GM21515 (cell line): ENCODE measurements at regions not wholly inside any gene's neighbourhood (a gene's known extent, or its start where the extent isn't known, plus 50 kb on each side); places are given as distances from the start of the nearest gene placed in this dataset.
A peak's percentile ranks its signal among the peaks of the same experiment; 100 is the strongest.

ENCODE experiments used
- ATAC-seq: cut with Tn5 transposase; IDR thresholded peaks from one replicate; pipeline ENCODE4 v1.9.1; 2021; ENCODE audit not compliant: unreplicated experiment

DNA sequence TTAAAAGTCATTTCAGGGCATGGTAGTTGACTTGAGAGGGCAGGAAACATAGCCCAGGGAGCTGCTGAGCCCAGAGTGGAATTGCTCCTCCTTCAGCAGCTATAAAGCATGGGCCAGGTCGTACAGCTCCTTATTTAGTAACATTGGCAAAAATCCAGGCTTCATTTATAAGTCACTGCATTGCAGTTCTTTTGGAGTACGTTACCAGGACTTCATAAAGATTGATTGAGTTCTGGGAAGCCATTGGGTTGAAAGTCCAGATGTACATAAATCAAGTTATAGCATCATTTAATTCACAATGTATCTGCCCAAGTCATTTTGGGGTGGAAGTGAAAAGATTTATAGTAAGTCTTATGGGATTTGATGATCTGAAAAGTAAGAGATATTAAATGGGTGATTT is 53.0 kb upstream of the ANKEF1 start:
- no peak for ATAC-seq

DNA sequence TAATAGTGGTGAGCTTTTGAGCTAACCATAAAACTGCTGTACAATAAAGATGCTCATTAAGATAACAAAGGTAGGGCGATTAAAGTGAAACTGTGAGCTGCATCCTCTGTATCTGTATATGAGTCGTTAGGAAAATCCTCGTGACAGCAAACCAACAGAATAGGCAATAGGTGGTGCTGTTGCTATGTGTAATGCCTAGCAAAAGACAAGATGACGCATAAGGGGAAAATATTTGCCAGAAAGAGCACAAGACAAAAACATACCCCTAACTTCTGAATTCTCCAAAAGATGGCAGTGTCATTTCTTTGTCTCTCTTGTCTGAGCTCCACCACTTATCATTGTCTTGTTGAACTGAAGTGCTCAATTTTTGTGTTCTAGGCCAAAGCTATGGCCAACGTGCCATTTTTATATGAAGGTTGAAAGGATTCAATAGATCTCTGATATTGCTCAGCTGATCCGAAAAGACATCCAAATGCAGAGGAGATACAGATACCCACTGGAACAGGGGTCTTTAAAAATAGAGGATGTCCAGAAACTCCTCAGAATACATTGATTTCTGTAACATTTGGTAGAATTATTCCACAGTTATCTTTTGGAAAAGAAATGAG is 56.3 kb upstream of the ANKEF1 start:
- peak; percentile 95 for ATAC-seq

DNA sequence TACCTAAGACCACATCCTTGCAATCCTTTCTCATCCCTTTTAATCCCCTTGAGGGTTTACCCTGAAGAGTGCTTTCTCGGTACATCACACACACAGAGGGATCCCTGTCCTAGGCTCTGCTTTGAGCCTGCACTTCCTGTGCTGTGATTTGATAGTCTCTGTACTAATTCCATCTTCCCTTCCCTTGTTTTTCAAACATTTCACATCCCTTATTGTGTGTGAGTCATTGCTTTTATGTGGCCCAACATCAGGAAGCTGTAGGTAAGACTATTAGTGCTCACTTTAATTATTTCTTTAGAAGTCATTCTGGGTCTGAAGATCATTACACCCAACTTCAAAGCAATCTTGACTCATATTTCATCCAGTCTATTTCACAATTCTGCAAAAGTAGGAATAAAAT is 57.2 kb upstream of the ANKEF1 start:
- no peak for ATAC-seq

DNA sequence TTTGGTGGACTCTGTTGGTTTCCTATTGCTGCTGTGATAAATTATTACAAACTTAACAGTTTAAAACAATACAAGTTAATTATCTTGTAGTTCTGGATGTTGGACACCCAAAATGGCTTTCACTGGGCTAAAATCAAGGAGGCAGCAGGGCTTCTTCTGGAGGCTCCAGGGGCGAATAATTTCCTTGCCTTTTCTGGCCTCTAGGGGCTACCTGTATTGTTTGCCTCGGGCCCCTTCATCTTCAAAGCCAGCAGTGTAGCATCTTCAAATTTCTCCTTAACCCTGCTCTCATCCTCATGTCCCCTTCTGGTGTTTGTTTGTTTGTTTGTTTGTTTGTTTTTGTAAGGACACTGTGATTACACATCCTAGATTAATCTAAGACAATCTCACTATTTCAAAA is 60.5 kb upstream of the ANKEF1 start:
- no peak for ATAC-seq

DNA sequence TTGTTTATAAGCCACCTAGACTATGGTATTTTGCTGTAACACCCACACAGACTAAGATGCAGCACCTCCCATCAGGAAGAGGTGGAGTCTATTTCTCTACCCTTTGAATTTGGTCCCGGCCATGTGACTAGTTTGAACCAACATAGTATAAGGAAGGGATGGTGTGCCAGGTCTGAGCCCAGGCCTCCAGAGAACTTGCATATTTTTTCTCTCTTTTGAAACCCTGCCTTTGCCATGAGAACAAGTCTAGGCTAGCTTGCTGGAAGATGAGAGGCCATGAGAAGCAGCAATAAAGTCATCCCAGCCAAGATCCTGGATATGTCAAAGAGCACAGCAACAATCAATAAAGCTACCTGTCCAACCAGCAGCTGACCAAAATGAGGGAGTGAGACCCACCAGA is 63.0 kb upstream of the ANKEF1 start:
- ATAC-seq: no peak

DNA sequence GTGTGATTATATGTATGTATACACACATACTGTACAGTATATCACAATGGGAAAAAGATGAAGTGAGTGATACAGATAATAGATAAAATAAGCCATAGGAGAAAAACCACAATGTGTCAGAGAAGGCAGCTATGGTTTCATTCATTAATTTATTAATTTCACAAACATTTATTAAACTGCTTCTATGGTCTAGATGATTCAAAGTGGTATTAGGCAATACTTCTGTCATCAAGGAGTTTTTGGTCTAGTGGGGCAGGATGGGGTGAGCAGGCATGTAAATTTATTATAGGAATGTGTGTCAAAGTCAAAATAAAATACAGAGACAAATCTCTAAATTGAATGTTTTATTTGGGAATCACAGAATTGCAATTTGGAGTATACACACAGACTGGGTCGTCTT is 65.2 kb upstream of the ANKEF1 start:
- ATAC-seq: no peak

DNA sequence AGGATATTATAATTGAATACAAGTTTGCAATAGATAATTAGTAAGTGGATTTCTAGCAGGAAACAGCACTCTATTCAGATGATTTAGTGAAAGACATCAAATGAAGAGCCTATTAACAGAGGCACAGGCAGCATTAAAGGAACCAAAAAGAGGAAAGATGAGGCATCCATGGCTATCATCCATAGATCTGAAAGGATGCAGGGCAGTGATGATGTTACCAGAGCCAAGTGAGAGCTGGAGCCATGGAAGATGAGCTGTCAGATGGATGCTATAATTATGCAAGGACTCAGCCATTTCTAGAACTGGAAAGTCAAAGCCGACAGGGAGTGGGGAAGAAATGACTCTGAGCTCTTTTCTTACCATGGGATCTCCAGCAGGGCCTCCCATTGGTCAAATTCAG is 66.8 kb upstream of the ANKEF1 start:
- no peak for ATAC-seq

DNA sequence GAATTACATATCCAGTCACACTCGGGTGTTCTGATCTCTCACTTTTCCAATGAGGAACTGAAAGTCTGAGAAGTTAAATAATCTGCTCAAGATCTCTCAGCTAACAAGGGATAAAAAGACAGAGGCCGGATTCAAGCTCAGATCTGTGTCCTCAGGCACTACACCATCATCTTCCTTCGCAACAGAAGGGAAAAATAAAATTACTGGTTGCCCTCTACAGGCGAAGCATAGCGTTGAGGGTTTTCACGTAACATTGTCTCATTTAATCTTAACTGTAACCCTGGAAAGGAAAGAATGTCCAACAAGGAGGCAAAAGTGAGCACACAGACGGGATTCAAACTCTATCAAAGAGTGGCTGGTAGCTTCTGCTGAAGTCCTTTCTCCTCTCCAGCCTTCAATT is 67.8 kb upstream of the ANKEF1 start:
- ATAC-seq: no peak

DNA sequence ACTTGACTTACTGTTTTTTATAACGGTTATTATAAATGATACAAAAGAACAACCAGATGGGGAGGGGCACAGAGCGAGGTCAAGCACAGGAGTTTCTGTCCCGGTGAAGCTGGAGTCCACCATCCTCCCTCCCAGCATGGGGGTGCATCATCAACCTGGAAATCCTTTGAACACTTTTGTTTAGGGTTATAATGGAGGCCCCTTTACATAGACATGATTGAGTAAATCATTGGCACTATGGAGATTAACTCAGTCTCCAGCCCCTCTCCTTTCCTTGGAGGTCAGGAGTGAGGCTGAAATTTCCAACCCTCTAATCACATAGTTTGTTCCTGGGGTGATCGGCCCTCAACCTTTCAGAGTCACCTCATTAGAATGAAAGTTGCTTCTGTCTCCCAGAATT is 71.8 kb upstream of the ANKEF1 start:
- ATAC-seq: no peak

DNA sequence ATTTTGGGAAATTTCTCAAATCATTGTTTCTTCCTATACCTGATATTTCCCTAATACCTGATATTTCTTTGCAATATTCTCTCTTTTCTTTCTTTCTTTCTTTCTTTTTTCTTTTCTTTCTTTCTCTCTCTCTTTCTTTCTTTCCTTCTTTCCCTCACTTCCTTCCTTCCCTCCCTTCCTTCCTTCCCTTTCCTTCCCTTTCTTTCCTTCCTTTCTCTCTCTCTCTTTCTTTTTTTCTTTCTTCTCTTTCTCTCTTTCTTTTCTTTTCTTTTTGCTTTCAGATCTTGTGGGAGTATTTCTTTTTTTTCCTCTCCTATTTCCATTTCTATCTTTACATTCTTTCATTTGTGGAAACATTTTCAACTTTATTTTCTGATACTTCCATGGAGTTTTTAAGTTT is 76.1 kb upstream of the ANKEF1 start:
- no peak for ATAC-seq

DNA sequence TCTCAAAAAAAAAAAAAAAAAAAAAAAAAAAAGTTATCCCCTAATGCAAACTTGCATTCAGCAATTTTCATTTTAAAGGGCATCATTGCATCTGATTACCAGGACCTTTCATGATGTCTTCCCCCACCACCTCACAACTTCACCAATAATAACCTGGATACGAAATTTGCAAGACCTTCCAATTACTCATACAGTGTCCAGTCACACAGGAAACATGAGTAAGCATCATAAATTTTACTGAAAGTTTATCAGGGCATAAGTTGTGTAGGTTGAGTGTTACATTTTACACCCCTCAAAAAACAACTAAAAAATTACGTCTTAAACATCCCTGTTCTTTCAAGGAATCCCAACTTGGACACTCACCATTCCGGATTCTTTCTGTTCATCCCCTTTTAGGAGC is 79.1 kb upstream of the ANKEF1 start:
- ATAC-seq: no peak

DNA sequence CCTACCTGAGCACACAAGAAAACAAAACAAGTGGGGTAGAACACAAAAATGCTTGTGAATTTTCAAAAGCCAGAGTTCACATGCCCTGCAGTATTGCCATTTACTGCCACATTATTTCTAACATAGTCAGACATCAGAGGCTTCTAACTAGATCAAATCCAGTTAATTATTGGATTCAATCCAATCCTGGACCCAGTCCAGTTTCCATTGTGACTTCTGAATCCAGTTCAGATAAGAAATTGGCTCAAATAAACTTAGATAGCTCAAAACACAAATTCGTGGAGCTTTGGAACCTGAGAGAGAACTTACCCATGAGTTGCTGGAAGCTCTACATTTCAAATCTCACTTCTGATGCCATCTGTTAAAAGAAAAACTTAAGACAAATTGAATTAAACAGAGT is 85.2 kb upstream of the ANKEF1 start:
- ATAC-seq: no peak

DNA sequence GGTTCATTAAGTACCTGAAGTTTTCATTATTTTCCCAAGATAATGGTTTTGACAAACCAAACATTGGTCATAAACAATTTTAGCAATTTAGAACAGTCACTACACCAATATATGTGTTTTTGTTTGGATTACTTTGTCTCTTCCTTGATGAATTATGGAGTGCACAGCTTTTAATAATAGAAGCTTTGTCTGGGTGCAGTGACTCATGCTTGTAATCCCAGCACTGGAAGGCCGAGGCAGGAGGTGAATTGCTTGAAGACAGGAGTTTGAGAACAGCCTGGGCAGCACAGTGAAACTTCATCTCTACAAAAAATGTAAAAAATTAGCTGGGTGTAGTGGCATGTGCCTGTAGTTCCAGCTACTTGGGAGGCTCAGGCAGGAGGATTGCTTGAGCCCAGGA is 89.4 kb upstream of the ANKEF1 start:
- no peak for ATAC-seq

DNA sequence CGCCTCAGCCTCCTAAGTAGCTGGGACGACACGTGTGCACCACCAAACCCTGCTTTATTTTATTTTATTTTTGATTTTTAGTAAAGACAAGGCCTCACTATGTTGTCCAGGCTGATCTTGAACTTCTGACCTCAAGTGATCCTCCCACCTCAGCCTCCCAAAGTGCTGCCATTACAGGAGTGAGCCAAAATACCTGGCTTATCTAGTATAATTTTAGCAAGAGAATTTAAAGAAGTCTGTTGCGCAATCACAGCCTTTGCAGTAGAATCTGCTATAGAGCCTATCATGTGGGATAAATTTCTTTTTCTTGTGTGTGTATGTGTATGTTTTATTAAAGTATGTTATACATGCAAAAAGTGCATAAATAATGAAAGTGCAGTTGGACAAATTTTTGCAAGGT is 92.1 kb upstream of the ANKEF1 start:
- no peak for ATAC-seq

DNA sequence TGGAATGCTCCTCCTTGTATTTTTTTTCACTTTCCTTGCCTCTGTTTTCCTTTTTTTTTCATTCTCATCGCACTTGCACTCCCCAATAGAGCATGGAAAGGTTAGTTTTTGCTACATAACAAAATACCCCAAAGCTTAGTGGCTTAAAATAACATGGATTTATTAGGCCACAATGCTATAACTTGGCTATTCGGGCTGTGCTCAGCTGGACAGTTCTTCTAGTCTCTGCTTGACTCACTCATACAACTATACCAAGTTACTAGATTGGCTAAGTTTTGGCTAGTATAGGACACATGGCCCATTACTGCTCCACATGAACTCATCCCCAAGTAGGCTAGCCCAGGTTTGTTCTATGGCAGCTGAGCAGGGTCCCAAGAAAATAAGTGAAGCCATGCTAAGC is 94.5 kb upstream of the ANKEF1 start:
- ATAC-seq: no peak

DNA sequence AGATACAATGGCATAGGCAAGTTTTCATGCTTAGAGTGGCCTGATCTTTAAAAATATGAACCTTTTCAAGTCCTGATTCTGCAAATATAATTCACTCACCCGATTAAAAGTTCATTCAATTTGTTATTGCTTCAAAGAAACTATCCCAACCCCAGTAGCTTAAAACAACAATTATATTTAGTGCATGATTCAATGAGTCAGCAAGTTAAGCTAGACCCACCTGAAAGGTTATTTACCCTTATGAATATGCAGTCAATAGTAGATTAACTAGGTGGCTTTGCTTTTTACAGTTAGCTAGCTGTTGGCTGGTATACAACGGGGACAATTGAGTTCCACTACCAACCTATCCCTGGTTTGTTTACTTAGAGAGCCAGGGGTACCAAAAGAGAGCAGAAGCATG is 95.6 kb upstream of the ANKEF1 start:
- ATAC-seq: no peak

DNA sequence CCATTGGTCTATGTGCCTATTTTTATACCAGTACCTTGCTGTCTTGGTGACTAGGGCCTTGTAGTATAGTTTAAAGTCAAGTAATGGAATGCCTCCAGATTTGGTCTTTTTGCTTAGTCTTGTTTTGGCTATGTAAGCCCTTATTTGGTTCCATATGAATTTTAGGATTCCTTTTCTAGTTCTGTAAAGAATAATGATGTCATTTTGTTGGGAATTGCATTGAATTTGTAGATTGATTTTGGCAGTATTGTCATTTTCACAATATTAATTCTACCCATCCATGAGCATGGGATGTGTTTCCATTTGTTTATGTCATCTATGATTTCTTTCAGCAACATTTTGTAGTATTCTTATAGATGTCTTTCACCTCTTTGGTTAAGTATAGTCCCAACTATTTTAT is 96.4 kb upstream of the PAK5 start:
- no peak for ATAC-seq

DNA sequence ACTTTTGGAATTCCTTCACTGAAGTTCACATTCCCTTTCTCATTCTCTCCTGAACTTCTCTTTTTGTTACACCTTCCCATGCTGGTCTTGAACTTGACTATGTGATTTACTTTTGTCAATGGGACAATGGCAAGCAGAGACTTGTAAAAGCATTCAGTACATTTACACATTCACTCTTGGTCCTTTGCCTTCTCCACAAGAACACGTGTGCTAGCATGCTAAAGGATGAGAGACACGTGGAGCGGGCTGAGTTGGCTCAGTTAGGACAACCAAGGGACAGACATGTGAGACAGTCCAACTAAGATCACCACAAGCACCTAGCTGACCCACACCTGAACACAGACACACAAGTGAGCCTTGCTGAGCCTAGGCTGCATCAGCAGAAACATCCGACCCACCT is 91.3 kb upstream of the PAK5 start:
- ATAC-seq: no peak

DNA sequence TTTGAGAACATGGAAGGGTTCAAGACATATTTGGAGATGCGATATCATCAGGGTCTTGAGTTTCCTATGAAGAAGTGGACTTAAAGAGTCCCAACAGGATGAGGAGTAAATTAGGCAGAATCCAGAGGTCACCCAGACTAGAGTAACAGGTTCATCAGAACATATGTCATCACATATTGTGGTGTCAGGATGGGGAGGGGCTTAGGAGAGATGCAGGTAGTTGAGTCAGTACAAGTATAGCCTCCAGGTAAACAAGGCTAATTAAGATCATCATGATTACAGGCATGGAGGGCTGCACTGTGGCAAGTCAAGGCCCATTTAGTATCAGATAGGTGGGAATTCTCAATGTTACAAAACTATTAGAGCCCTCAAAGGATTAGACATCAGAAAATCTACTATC is 90.1 kb upstream of the PAK5 start:
- ATAC-seq: no peak

DNA sequence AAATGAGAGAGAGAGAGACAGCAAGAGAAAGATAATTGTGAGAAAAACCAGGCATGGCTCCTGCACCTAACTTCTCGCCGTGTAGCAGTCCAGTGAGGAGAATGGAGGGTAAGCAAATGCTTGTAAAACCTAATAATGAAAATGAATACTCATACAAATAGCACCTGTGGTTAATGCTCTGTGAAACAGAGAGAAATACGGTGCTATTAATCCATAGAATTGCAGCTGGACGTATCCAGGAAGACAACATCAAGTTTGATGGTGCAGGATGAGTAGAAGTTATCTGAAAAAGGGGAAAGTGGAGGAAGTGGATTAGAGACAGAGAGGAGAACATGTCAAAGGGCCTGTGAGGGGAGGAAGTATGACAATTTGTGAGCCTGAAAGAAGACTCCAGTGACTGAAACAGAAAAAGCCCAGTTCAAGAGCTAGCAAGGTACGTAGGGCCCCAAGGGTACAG is 89.4 kb upstream of the PAK5 start:
- ATAC-seq: peak; percentile 80

DNA sequence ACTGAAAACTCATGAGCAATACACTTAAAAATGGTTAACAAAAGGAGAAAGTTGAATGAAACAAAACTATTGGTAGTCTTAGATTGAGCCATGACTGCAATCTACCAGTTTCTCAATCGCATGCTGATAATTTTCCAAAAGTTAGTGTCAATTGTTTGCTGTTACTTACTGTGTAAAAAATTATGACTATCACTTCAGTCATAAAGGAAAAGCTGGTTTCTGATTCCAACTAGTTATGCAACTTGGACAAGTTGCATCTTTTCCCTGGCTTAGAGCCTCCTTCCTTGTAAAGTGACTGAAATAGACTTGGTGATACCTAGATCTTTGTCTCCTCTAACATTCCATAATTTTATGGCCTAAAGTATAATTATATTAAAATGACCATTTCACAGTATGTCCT is 88.3 kb upstream of the PAK5 start:
- ATAC-seq: no peak

DNA sequence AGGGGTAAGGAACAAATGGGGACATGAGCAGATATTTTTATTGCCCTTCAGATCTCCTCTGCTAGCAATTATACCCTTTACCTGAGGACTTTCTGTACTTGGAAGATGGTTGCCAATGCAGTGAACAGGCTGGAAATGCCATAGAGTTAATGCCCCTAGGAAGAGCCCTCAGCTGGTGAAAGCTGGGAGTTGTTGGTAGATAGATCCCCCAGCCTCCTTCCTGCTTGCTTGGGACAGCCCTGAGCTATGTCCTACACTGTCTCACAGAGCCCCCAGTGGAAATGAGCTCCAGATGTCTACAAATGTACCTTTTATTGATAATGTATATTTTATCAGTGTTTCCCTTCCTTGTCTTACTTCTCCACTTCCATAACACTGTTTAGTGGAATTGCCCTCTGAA is 87.6 kb upstream of the PAK5 start:
- ATAC-seq: no peak

DNA sequence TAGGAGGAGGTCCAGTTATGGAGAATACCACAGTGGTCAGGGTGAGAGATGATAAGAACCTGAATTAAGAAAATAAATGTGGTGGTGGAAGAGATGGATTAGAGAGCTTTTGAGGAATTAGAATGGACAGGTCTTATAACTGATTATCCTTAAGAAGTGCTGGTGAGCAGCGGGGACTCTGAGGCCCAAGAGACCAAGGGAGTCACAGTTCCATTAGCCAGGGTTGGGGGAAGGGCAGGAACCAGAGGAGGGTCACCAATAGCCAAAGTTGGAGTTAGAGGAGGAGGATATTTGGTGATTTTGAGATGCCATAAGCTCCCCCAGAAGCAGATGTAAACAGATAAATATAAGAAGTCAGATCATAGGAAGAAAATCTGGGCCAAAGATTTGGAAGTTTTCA is 87.1 kb upstream of the PAK5 start:
- no peak for ATAC-seq

DNA sequence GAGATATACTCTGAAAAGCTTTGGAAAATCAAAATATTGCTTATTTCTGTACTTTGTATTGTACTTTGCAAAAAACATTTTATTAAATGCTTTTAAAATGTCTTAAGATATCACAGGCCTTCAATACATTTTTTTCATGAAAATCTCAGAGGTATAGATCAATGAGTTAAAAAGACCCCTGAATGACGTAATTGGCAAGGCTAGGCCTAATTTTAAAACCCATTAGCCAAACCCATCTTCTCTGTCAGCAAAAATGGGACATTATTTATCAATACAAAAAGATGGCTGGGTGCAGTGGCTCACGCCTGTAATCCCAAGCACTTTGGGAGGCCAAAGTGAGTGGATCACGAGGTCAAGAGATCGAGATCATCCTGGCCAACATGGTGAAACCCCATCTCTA is 84.8 kb upstream of the PAK5 start:
- no peak for ATAC-seq
